ENCODE measurements at regions not wholly inside any gene's neighbourhood (a gene's known extent, or its start where the extent isn't known, plus 50 kb on each side); places are given as distances from the start of the nearest gene placed in this dataset.
"Not testable (repeated sequence)": the region's sequence is repeated elsewhere in the genome, so short reads cannot be mapped to it uniquely, and the experiment has no call there.

DNA sequence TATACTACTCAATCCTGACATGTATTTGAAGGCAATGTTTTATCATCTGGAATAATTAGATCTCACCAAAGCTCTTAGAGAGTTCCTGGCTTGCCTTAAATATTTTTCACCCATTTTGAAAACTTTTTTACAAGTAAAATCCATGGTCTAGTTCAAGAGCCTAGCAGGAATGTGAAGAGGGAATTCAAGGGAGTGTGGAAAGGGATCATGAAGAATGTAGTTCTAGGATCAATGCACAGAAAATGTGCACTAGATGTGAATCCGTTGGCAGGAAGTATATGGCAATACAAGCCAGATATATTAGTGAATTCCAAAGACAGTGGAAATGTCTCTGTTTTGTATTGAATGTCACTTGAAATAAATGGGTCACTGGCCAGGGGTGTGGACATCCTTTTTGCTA lies 167.9 kb upstream of the MOCS2 start:
- DNase-seq: no peak

DNA sequence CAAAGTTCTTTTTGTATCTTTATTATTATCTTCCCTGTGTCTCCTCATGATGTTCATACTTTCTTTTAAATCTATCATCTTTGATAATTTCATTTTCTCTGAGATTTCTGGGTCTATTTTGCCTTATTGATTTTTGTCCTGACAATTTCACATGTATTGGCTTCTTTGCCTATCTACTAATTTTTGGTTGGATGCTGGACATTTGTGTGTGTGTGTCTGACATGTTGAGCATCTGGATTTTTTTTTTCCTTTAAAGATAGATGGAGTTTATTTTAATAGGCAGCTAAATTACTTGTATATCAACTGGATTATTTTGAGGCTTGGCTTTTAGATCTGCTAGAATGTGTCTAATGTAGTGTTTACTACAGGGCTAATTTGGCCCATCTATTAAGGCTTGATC lies 178.0 kb upstream of the MOCS2 start:
- DNase-seq: no peak

DNA sequence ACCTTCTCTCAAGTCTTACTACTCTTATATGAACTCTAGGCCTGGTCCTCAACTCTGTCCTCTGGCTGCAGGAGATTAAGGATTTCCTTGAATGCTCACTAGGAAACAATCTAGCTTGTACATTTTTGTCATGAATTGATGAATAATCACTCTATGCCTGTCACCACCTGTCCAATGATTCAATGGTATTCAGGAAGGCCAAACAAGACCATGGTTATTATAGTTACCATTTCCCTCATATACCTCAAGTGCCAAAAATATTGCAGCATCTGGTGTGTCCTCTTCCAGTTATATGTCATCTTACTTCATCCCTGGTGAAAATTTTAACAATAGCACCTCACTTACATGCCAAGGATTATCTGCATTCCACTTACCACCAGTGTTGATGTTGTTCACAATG lies 179.0 kb upstream of the MOCS2 start:
- no peak for DNase-seq

DNA sequence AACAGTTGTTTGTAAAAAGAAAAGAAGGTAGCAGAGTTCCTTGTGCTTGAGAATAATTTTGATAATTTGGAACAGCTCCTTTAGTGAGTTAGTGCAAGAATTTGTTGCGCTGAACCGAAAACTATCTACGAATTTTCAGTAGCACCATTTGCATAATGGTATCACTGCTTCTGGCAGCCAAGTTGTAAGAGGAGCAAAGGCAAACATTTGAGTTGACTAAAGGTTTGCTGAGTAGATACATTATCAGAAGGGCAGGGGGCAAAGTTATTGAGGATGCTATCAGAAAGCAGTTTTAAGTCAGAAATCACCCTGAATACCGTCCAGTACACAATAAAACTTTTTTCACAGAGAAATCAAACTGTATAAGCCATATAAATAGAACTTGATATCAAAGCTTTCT lies 181.5 kb upstream of the MOCS2 start:
- DNase-seq: no peak

DNA sequence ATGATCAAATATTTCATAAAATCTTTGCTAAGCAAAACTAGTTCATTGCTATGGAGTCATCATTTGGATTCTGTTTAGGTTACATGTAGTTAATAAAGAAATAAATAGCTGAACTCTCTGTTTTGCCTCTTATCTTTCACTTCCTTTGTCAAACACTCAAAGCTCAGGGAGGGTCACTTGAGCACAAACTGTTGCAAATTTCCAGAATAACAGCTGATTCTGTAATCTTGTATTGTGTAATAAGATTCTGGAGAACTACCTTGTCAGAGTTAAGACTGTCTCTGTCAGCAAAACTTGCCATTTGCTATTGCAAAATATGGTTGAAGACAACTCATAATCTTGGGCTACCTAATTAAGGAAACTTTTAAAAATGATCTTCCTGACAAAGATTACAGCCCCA lies 182.0 kb upstream of the MOCS2 start:
- DNase-seq: no peak

DNA sequence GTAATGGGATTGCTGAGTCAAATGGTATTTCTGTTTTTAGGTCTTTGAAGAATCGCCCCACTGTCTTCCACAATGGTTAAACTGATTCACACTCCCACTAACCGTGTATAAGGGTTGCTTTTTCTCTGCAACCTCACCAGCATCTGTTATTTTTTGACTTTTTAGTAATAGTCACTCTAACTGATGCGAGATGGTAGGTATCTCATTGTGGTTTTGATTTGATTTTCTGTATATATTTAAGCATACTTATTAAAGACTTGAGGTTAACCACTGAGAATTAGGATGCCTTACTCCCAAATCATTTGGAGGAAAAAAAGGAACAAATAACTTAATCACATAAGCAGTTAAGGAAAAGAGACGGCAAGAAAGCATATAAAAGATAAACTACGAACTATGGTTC lies 181.6 kb upstream of the FST start:
- no peak for DNase-seq

DNA sequence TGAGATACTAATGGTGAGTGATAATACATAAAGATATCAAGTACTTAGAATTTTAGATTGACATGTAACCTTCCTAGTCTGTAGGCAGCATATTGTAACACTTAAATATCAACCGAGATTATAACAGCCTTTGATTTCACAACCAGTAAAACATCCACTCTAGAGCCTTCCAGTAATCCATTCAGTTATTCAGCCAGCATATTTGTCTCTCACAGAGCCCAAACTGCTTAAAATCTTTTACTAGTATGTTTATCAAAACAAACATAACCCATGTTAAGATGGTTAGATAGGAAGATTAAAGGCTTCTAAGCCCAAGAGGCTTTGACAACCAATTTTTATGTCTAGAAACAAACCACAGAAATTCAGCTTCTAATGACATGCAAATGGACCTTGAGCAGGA lies 177.9 kb upstream of the FST start:
- DNase-seq: no peak

DNA sequence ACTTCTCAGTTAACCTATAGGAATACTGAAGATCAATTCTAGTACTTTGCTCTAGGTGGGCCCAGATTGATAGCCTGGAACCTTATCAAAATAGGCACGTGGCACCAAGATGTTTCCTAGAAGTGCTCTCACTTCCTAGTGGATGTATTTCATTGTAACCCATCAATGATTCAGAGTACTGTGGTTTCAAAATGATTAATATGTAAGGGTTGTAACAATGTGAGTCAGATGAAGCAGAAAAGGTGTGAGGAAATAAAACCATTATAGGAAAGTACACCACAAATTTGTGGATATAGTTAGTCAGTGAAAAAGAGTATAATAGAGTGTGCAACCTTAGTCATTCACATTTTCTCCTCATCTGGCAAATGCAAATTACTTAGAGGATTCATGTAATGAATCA lies 177.3 kb upstream of the FST start:
- DNase-seq: no peak

DNA sequence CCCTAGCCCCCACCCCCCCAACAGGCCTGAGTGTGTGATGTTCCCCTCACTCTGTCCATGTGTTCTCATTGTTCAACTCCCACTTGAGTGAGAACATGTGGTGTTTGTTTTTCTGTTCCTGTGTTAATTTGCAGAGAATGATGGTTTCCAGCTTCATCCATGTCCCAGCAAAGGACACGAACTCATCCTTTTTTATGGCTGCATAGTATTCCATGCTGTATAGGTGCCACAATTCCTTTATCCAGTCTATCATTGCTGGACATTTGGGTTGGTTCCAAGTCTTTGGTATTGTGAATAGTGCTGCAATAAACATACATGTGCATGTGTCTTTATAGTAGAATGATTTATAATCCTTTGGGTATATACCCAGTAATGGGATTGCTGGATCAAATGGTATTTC lies 175.1 kb upstream of the FST start:
- not testable (repeated sequence) for DNase-seq

DNA sequence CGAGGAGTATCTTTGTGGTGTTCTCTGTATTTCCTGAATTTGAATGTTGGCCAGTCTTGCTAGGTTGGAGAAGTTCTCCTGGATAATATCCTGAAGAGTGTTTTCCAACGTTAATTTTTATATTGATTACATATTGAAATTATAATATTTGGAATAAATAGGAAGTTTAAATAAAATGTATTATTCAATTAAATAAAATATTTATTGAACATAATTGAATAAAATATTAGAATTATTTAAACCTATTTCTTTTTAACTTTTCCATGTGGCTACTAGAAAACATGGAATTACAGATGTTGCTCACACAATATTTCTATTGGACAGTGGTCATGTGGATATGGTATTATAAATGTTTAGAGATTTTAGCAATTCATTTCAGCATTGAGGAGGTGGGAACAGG lies 170.8 kb upstream of the FST start:
- DNase-seq: no peak

DNA sequence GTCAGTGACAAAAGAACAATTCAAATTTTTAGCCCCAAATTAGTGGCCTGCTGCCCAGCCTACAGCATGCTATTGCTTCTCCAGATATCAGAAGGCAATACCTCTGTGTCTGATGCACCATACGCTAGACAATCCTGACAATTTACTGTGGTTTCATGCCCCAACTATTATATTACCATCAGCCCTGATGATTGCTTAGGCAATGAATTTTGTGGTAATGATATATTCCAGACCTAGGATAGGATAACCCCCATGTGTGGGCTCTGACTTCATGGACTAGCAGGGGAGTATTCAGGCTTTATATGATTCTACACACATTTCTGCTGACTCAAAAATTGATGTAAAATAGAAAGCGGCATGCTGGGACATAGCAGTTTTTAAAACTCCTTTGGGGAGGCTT lies 168.7 kb upstream of the FST start:
- no peak for DNase-seq

DNA sequence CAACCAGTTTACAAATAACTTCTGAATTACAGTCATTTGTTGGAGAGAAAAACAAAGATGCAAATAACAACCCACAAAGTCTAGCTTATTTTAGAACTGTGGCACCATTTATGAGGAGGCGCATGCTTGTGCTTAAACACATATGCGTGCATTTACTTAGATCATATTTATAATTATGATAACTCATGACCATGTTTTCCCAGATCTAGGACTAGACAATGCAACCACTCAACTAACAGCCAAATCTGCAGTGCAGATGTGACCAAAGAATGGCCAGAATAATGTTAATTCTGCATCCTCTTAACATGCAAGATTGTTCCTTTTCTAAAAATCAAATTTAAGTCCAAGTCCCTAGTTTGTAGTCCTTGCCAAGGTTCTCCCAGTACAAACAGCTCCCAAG lies 167.3 kb upstream of the FST start:
- DNase-seq: no peak

DNA sequence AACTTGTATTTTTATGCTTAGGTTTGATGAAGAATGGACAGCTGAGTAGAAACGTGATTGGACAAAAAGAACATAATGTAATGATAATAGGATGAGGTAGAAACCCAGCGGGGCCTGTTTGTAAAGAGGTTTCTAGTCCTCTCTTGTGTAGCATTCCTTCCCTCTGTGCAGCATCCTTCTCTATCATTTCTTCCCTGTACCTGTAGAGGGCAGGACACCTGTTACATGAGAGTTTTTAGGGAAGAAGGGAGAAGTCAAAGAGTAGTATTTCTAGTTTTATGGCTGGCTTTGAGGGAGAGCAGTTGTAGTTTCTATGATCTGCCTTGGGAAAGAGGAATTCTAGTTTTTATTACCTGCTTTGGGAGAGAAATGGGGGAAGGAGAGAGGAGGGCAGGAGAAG lies 162.1 kb upstream of the FST start:
- DNase-seq: no peak

DNA sequence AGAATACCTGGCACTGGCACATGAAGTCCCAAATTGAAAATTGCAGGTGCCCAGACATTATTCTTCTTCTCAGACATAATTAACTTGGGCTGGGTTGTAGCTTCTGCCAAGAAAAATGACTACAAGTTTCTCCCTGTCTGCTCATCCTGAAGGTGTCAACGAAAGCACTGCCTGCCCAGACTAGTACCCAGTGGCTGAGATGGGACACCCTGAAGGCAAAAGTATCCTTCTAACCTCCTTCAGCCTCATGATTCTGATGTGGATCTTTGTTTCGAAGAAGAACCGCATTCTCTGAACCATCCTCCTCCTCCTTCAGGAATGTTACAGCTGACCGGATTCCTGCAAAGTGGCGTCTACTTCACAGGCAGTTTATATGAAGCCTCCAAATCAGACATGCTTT lies 161.1 kb upstream of the FST start:
- DNase-seq: no peak

DNA sequence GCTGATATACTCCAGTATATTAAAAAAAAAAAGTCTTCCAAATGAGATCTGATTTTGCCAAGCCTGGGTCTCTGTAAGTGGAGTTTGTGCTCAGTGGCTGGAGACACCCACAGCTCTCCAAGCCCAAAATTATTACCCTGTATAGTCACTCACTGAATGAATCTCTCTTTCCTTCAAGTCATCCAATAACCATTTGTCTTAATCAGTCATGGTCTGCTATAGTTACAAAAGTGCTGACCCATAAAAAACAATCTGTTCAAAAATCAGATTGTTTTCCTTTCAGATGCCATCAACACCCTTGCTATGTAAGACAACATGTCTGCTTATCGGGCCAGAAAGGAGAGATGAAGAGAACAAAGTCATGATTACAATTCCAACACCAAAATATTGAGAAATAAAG lies 159.4 kb upstream of the FST start:
- no peak for DNase-seq

DNA sequence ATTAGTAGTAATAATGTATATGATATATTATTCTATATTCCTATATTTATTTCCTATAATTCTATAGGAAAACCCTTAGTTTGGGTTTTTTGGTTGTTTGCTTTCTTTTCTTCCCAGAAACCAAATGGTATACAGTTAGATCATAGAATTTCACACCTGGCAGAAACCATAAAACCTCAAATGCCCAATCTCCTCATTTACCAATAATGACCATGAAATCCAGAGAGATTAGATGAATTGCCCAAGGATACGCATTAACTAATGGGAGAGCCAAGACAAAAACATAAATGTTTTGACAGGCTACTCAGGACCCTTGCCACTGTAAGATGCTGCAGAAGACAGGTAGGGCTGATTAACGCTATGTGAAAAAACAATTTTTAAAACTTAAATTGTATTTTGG lies 158.7 kb upstream of the FST start:
- no peak for DNase-seq

DNA sequence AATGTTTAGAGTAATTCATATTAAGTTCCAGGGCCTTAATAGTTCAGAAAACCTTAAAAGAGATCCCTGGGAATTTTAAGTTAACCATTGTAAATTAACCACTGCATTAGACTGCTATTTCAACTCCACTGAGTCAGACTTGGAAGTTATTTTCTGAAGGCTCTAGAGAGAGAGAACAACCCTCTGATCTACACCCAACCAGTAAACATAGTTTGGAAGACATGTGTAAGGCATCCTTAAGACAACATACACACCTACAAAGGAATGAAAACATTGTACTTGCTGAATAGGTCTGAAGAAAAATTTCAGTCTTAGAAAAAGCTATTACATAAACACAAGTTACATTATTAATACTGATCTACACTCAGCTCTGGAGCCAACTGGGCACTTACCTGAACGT lies 158.2 kb upstream of the FST start:
- DNase-seq: no peak

DNA sequence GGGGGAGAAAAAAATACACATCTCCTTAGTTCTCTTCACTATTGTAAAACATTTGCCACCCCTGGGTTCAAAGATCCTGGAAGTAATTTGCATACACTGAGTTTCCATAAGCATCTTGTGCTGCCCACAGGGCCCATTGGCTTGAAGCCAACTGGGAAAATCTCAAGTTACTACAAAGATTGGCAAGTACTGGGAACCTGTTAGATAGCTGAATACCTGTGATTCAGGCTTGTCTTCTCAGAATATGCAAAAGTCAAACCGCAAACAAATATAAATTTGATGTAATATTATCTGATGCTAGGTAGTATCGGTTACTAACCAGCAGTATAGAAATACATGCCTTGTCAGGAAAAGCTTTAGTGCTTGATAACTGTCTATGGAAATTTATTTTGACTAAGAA lies 156.9 kb upstream of the FST start:
- DNase-seq: no peak

DNA sequence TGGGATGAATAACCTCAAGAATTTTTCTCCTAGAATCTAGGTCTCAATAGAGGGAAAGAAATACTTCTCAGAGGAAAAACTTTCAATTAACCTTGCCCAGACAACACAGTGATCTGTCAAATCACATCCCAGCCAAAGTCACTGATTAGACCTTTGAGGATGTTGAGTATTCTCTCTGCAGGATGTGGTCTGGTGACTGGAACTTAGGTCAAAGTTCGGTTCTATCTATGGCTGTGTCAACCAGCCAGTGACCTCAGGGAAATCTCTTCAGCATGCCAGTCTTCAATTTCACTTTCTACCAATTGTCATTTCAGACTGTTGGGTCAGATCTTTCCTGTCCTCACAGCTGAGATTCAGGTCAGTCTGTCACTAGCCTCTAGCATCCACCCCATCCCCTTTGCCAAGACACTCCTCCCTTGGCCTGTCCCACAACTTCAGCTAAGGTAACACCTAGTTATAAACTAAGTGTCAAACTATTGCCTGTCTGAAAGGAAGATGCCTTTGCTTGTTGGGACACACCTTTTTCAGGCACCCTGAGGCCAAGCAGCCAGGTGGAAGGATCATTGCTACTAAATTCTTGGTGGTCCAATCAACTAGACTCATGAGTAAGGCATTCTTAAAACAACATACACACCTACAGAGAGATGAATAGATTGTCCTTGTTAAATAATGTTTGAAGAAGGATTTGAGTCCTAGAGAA lies 156.3 kb upstream of the FST start:
- DNase-seq: no peak

DNA sequence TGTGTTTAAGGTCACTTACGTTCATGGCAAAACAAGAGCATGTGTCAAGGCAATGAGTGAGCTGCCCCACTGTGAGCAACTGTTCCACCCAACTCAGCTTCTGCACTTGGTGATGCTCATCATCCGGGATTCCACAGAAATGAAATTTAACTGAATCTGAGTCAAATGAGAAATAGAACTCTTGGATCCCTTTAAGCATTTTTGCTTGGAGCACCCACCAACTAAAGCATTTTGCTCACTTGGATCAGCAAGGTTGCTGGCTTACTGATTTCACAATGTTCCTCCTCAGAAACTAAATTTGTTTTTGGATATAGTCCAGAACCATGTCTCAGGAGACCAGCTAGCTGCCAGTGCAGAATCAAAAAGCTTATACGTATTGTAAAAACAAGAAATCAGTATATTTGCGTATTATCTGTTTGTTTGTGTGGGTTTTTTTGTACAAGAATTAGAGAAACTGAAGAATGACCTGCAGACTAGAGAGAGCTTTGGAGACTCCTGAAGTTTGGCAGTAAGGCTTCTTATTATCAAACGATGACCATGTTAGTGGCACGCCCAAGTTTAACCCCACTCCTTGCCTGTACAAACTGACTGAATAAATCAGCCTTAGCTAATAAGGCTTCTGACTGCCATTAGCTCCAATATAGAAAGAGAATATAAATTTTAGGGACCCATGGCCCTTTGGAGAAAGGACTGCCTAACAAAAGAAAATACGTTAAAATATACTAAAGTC lies 153.8 kb upstream of the FST start:
- no peak for DNase-seq

DNA sequence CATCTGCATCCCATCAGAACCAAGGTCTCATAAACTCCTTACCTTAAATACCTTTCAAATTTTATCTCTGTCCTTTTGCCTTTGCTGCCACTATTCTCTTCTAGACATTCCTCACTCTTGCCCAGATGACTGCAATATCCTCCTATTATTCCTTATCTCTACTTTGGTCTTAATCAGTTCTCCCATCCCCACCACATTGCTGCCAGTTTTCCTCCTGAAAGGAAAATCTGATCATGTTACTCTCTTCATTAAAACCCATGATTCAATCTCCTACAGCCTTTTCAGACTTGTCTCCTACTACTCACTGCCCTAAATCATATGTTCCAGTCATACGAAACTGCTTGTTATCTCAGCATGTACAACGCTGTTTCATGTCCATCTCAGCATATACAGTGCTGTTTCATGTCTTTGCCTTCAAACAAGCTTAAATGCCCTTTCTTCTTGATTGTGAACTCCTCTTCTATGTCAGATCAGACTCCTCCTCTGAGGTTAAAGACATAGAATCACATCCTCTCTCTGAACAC lies 152.6 kb upstream of the FST start:
- DNase-seq: no peak

DNA sequence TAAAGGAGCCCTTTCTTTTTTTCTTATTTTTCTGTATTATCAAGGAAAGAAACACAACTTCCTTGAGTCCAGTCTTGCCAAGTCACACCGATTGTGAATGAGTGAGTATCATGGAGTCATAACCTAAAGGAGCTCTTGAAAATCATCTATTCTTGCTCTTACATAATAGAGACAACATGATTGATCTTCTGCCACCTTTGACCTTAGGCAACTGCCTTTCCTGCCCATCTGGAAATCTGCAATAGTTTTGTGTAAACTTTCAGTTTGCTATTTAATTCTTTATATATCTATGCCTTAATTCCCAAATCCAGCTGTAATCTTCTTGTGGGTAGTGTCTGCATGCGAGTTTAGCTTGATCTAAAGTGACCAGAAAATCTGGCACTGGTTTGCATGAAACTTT lies 149.9 kb upstream of the FST start:
- DNase-seq: no peak

DNA sequence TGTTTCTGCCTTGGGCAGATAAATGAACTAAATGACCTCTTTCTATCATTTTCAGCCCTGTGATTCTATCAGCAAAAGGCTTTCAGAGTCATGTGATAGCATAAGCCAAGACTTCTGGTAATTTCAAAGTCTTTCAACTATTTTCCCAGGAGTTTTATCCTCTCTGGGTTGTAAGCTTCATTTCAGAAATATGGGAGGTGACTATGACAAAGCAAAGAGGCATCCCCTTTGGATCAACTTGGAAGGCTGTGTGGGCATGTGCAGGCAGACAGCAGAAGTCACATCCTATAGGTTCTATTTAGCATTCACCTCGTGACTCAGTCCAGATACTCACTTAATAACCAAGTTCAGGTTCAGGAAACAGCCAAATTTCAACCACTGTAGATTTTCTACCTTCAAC lies 149.0 kb upstream of the FST start:
- no peak for DNase-seq

DNA sequence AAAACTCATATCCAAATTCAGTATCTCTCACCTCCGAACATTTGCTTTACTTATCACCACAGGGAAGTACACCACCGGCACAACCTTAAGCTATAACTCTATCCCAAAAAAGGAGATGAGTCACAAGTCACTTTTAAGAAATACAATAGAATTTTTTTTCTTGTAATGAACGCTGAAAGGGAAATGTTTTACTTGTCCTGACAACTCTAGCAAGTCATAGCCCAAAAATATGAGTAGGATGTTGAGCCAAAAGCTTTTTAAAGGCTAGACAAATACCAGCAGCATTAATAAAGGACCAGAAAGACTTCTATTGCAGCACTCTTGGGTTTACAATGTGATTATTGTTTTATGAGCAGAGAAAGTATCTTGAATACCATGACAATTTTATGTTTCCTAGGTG lies 147.3 kb upstream of the FST start:
- no peak for DNase-seq

DNA sequence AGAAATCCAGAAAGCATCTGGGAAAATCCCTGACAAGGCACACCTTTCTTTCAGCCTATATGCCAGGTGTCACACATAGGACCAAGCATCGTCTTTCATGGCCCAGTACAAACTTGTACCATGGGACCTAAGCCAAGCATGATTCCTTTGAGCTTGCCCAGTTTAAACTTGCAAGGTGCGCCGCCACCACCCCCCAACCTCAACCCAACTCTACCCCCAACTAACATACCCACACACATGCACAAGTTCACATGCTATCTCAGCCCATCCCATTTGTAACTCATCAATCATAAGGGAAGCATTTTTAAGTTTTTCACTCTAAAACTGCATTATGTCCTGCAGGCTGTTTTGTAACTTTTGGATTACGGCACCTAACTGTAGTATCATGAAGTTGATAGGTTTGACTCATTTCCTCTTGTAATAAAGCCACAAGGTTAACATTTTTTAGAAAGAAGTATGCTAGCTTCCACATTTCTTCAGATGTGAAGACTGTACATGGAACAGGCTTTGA lies 145.9 kb upstream of the FST start:
- DNase-seq: no peak

Measured in SHP77 treated with DMSO at 0.1 percent for 48 hours (cell line).